Fibroblast of lung (primary cell): ENCODE measurements at regions not wholly inside any gene's neighbourhood (a gene's known extent, or its start where the extent isn't known, plus 50 kb on each side); places are given as distances from the start of the nearest gene placed in this dataset.

Source experiments
- DNase-seq, 2 donors: peaks; one replicate each; pipeline versions ENCODE4 v3.0.0 to v3.0.0-alpha.2; 2010; ENCODE audit warnings: low read depth in 2 of 2
- H2AFZ ChIP-seq: 2 replicates; pipeline ENCODE4 v1.5.1; 2012; ENCODE audit warnings: low read length, control low read depth, inconsistent platforms
- H3K27ac ChIP-seq: 2 replicates; pipeline ENCODE4 v1.5.1; 2011; ENCODE audit warnings: low read length, control low read depth; ENCODE audit not compliant: insufficient read depth
- H3K27me3 ChIP-seq: 2 replicates; pipeline ENCODE4 v1.5.1; 2011; ENCODE audit warnings: mild to moderate bottlenecking, low read length; ENCODE audit not compliant: control insufficient read depth, insufficient read depth
- H3K36me3 ChIP-seq: 2 replicates; pipeline ENCODE4 v1.5.1; 2011; ENCODE audit warnings: low read length; ENCODE audit not compliant: control insufficient read depth, insufficient read depth
- H3K4me1 ChIP-seq: 2 replicates; pipeline ENCODE4 v1.5.1; 2011; ENCODE audit warnings: low read length; ENCODE audit not compliant: control insufficient read depth, insufficient read depth; ENCODE audit errors: extremely low read depth
- H3K4me2 ChIP-seq: 2 replicates; pipeline ENCODE4 v1.5.1; 2011; ENCODE audit warnings: low read length, control low read depth; ENCODE audit not compliant: insufficient read depth; ENCODE audit errors: extremely low read depth
- H3K4me3 ChIP-seq, 4 experiments: fragments of 200-600 bp in 1 of 4; sonication (generic) in 1 of 4; replicated peaks in 1 of 4; 2 replicates each; pipeline ENCODE4 v1.5.1; 2011 to 2016; ENCODE audit warnings: low read length in 4 of 4, low read depth in 3 of 4, mild to moderate bottlenecking in 3 of 4, control low read depth in 2 of 4, inconsistent platforms in 1 of 4, mixed read lengths in 1 of 4; ENCODE audit not compliant: insufficient read depth in 1 of 4; ENCODE audit errors: control extremely low read depth in 1 of 4
- H3K79me2 ChIP-seq: 2 replicates; pipeline ENCODE4 v1.5.1; 2012; ENCODE audit warnings: mild to moderate bottlenecking, low read length, inconsistent platforms; ENCODE audit not compliant: control insufficient read depth, insufficient read depth
- H3K9ac ChIP-seq: 2 replicates; pipeline ENCODE4 v1.5.1; 2011; ENCODE audit warnings: mild to moderate bottlenecking, low read length, control low read depth; ENCODE audit not compliant: insufficient read depth
- H3K9me3 ChIP-seq: 2 replicates; pipeline ENCODE4 v1.5.1; 2012; ENCODE audit warnings: low read depth, low read length; ENCODE audit not compliant: control insufficient read depth, insufficient read depth
- H4K20me1 ChIP-seq: 2 replicates; pipeline ENCODE4 v1.5.1; 2011; ENCODE audit warnings: low read length; ENCODE audit not compliant: control insufficient read depth, insufficient read depth; ENCODE audit errors: extremely low read depth
- EZH2 ChIP-seq: IDR thresholded peaks from 2 replicates; pipeline ENCODE4 v1.5.1; 2012; ENCODE audit warnings: low read length, control low read depth, mild to moderate bottlenecking; ENCODE audit errors: missing control alignments
- TF ChIP-seq, protein P1 (sequence below), 2 donors: IDR thresholded peaks in 1 of 2; conservative IDR thresholded peaks in 1 of 2; 1 replicate in 1 of 2; 2 replicates in 1 of 2; pipeline ENCODE4 v1.5.1; 2011 to 2012; ENCODE audit warnings: low read length in 2 of 2, control low read depth in 1 of 2, inconsistent platforms in 1 of 2, low read depth in 1 of 2, mild to moderate bottlenecking in 1 of 2

DNA sequence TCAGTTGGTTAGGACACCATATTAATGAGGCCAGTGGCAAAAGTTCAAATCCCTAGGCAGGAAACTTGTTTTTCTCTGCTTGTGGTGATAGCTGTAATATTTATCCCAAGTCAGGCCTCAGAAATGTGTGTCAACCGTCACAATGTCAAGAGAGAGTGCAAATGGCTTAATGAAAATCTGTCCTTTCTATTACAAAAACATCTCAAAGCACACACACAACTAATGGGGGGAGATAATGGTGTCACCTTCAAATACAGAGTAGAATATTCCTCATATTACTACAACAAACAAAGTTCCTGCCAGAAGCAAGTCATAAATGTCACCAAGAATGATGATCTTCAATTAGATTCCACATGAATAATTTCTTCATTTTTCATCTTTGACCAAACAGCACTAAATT is 127.2 kb upstream of the MARCHF11 start:
- Histone ChIP-seq H3K4me3 (no peak overlapping the region), H4K20me1 (no peaks in the 10 kb centered on the region), H3K27ac (no peak overlapping the region), H3K27me3 (no peaks in the 10 kb centered on the region), H3K4me2 (no peak overlapping the region), H3K9ac (no peak overlapping the region), H3K4me1 (no peaks in the 10 kb centered on the region), H3K36me3 (no peaks in the 10 kb centered on the region), H3K9me3 (no peaks in the 10 kb centered on the region), H2AFZ (no peak overlapping the region), H3K79me2 (no peaks in the 10 kb centered on the region)
- no peak for DNase-seq
- TF ChIP-seq EZH2, result no peak
- TF ChIP-seq, protein P1, sequence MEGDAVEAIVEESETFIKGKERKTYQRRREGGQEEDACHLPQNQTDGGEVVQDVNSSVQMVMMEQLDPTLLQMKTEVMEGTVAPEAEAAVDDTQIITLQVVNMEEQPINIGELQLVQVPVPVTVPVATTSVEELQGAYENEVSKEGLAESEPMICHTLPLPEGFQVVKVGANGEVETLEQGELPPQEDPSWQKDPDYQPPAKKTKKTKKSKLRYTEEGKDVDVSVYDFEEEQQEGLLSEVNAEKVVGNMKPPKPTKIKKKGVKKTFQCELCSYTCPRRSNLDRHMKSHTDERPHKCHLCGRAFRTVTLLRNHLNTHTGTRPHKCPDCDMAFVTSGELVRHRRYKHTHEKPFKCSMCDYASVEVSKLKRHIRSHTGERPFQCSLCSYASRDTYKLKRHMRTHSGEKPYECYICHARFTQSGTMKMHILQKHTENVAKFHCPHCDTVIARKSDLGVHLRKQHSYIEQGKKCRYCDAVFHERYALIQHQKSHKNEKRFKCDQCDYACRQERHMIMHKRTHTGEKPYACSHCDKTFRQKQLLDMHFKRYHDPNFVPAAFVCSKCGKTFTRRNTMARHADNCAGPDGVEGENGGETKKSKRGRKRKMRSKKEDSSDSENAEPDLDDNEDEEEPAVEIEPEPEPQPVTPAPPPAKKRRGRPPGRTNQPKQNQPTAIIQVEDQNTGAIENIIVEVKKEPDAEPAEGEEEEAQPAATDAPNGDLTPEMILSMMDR (conservative IDR thresholded peaks at IDR 0.05 in 1 of 2, IDR thresholded peaks at IDR 0.05 in 1 of 2; ENCODE audit: low read depth in 1 of 2, low read length in 2 of 2), result no peak

DNA sequence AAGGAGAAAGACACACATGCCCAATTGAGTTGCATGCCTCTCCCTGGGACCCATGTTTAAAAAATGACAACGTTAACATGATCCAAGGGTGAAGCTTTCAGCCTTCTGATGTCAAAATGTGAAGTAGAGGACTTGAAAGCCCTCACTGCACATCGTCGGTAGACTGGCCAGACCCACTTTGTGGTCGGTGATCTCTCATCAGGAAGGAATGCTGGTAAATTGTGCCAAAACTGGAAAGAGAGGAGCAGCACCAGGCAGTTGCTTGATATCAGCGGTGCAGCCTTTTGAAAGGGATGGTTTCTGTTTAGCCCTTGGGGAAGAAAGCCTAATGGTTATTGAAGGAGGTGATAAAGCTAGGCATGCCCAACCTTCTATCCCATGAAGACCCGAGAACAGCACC is 125.3 kb upstream of the MARCHF11 start:
- Histone ChIP-seq H3K9me3 (no peaks in the 10 kb centered on the region), H3K36me3 (no peaks in the 10 kb centered on the region), H3K4me2 (no peak overlapping the region), H3K4me1 (no peaks in the 10 kb centered on the region), H3K27ac (no peak overlapping the region), H3K4me3 (no peak overlapping the region), H3K9ac (no peak overlapping the region), H3K79me2 (no peaks in the 10 kb centered on the region), H3K27me3 (no peaks in the 10 kb centered on the region), H2AFZ (no peak overlapping the region), H4K20me1 (no peaks in the 10 kb centered on the region)
- no peak for TF ChIP-seq EZH2
- TF ChIP-seq, protein P1 (conservative IDR thresholded peaks at IDR 0.05 in 1 of 2, IDR thresholded peaks at IDR 0.05 in 1 of 2; ENCODE audit: low read depth in 1 of 2, low read length in 2 of 2), result no peak
- peak in 1 of 2 donors; percentile 17 for DNase-seq

DNA sequence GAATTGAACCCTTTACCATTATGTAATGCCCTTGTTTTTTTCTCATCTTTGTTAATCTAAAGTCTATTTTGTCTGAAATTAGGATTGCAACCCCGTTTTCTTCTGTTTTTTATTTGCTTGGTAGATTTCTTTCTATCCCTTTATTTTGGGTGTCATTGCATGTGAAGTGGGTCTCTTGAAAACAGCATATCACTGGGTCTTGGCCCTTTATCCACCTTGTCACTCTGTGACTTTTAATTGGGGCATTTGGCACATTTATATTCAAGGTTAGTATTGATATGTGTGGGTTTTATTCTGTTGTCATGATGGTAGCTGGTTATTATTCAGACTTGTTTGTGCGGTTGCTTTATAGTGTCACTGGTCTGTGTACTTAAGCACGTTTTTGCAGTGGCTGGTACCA is 117.4 kb upstream of the MARCHF11 start:
- H4K20me1 ChIP-seq, result no peaks in the 10 kb centered on the region
- no peak for TF ChIP-seq EZH2
- TF ChIP-seq, protein P1 (conservative IDR thresholded peaks at IDR 0.05 in 1 of 2, IDR thresholded peaks at IDR 0.05 in 1 of 2; ENCODE audit: low read depth in 1 of 2, low read length in 2 of 2), result no peak
- no peaks in the 10 kb centered on the region for H3K36me3 ChIP-seq
- H3K4me2 ChIP-seq, result no peak overlapping the region
- H3K27me3 ChIP-seq, result no peaks in the 10 kb centered on the region
- no peak overlapping the region for H3K9ac ChIP-seq
- H3K4me1 ChIP-seq, result no peaks in the 10 kb centered on the region
- DNase-seq, result no peak
- no peak overlapping the region for H3K4me3 ChIP-seq
- H3K79me2 ChIP-seq, result no peaks in the 10 kb centered on the region
- H3K9me3 ChIP-seq, result no peaks in the 10 kb centered on the region
- no peak overlapping the region for H3K27ac ChIP-seq
- no peak overlapping the region for H2AFZ ChIP-seq
